WTC11 (cell line): ENCODE measurements at regions not wholly inside any gene's neighbourhood (a gene's known extent, or its start where the extent isn't known, plus 50 kb on each side); places are given as distances from the start of the nearest gene placed in this dataset.

Experiments used
- ATAC-seq: fragments of 200-7000 bp; cut with Tn5 transposase; 2 replicates; pipeline ENCODE4 v1.10.0; 2021; ENCODE audit warnings: mild to moderate bottlenecking, moderate library complexity
- CTCF ChIA-PET: fragments of 300-600 bp; sonication (Branson Sonifier 250); formaldehyde crosslinking; loops from one replicate; lab custom pipeline; 2021; ENCODE audit warnings: antibody characterized with exemption; lab: Charles Lee
- POLR2A ChIA-PET: fragments of 350-600 bp; sonication (Branson Sonifier 250); formaldehyde crosslinking; loops from one replicate; lab custom pipeline; 2021; ENCODE audit warnings: antibody characterized with exemption; lab: Charles Lee
- DNase-seq: peaks from one replicate; pipeline ENCODE4 v3.0.0; 2021; ENCODE audit warnings: low spot score
- H3K27ac Mint-ChIP-seq: 2 replicates; pipeline ENCODE4 v1.8.0; 2021; ENCODE audit warnings: mixed read lengths
- H3K27me3 Mint-ChIP-seq: 2 replicates; pipeline ENCODE4 v1.8.0; 2021; ENCODE audit warnings: low read depth, mild to moderate bottlenecking, moderate library complexity, mixed read lengths
- H3K36me3 Mint-ChIP-seq: 2 replicates; pipeline ENCODE4 v1.8.0; 2021; ENCODE audit warnings: mixed read lengths
- H3K4me1 Mint-ChIP-seq: 2 replicates; pipeline ENCODE4 v1.8.0; 2022; ENCODE audit warnings: mixed read lengths
- H3K4me3 Mint-ChIP-seq: 2 replicates; pipeline ENCODE4 v1.8.0; 2021; ENCODE audit warnings: mild to moderate bottlenecking, moderate library complexity, mixed read lengths
- H3K9me3 Mint-ChIP-seq: 2 replicates; pipeline ENCODE4 v1.8.0; 2021; ENCODE audit warnings: mixed read lengths
- CBFB ChIP-seq: sonication (generic); formaldehyde crosslinking; IDR thresholded peaks from 2 replicates; pipeline ENCODE4 v1.8.1; 2022; ENCODE audit warnings: mild to moderate bottlenecking, low read depth, missing genetic modification reagents
- ESRRA ChIP-seq: sonication (generic); formaldehyde crosslinking; IDR thresholded peaks from 2 replicates; pipeline ENCODE4 v1.8.1; 2022; ENCODE audit warnings: mild to moderate bottlenecking, missing genetic modification reagents, borderline replicate concordance
- FOXJ3 ChIP-seq: sonication (generic); formaldehyde crosslinking; IDR thresholded peaks from 2 replicates; pipeline ENCODE4 v1.9.0; 2021; ENCODE audit warnings: missing genetic modification reagents, mild to moderate bottlenecking, borderline replicate concordance
- GRHL2 ChIP-seq: fragments of 250-450 bp; sonication (Bioruptor Pico); IDR thresholded peaks from 2 replicates; pipeline ENCODE4 v1.8.0; 2022; ENCODE audit warnings: mild to moderate bottlenecking, moderate library complexity; ENCODE audit not compliant: insufficient replicate concordance, severe bottlenecking
- NR2C2 ChIP-seq: sonication (generic); formaldehyde crosslinking; IDR thresholded peaks from 2 replicates; pipeline ENCODE4 v1.8.0; 2022; ENCODE audit warnings: mild to moderate bottlenecking, missing genetic modification reagents
- RORB ChIP-seq: fragments of 250-450 bp; sonication (Bioruptor Pico); IDR thresholded peaks from 2 replicates; pipeline ENCODE4 v1.9.0; 2021; ENCODE audit warnings: mild to moderate bottlenecking
- SP1 ChIP-seq: sonication (generic); formaldehyde crosslinking; conservative IDR thresholded peaks from 2 replicates; pipeline ENCODE4 v1.8.1; 2022; ENCODE audit warnings: missing genetic modification reagents
- TP53 ChIP-seq: sonication (generic); formaldehyde crosslinking; IDR thresholded peaks from 2 replicates; pipeline ENCODE4 v1.8.1; 2023; ENCODE audit warnings: mild to moderate bottlenecking, missing genetic modification reagents
- ZNF138 ChIP-seq: sonication (generic); formaldehyde crosslinking; conservative IDR thresholded peaks from 2 replicates; pipeline ENCODE4 v1.8.1; 2022; ENCODE audit warnings: mild to moderate bottlenecking, moderate library complexity, missing genetic modification reagents
- ZNF396 ChIP-seq: fragments of 250-450 bp; sonication (Bioruptor Pico); IDR thresholded peaks from 2 replicates; pipeline ENCODE4 v1.8.0; 2021; ENCODE audit warnings: mild to moderate bottlenecking, moderate library complexity, borderline replicate concordance
- TF ChIP-seq, protein P1 (sequence below): sonication (generic); formaldehyde crosslinking; IDR thresholded peaks from 2 replicates; pipeline ENCODE4 v1.8.1; 2023; ENCODE audit warnings: mild to moderate bottlenecking, missing genetic modification reagents
- TF ChIP-seq, protein P2 (sequence below): sonication (generic); formaldehyde crosslinking; IDR thresholded peaks from 2 replicates; pipeline ENCODE4 v1.8.0; 2023; ENCODE audit warnings: mild to moderate bottlenecking, missing genetic modification reagents
- TF ChIP-seq, protein P3 (sequence below): sonication (generic); formaldehyde crosslinking; IDR thresholded peaks from 2 replicates; pipeline ENCODE4 v1.8.0; 2022; ENCODE audit warnings: mild to moderate bottlenecking, missing genetic modification reagents
- TF ChIP-seq, protein P4 (sequence below): fragments of 250-450 bp; sonication (Bioruptor Pico); IDR thresholded peaks from 2 replicates; pipeline ENCODE4 v1.9.0; 2021; ENCODE audit warnings: mild to moderate bottlenecking
- TF ChIP-seq, protein P5 (sequence below): sonication (generic); formaldehyde crosslinking; IDR thresholded peaks from 2 replicates; pipeline ENCODE4 v1.8.0; 2022; ENCODE audit warnings: missing genetic modification reagents
- TF ChIP-seq, protein P6 (sequence below): fragments of 250-450 bp; sonication (Bioruptor Pico); IDR thresholded peaks from 2 replicates; pipeline ENCODE4 v1.9.0; 2021; ENCODE audit warnings: moderate library complexity, mild to moderate bottlenecking, inconsistent platforms, borderline replicate concordance
- TF ChIP-seq, protein P7 (sequence below): sonication (generic); formaldehyde crosslinking; IDR thresholded peaks from 2 replicates; pipeline ENCODE4 v1.8.1; 2022; ENCODE audit warnings: missing genetic modification reagents, borderline replicate concordance

DNA sequence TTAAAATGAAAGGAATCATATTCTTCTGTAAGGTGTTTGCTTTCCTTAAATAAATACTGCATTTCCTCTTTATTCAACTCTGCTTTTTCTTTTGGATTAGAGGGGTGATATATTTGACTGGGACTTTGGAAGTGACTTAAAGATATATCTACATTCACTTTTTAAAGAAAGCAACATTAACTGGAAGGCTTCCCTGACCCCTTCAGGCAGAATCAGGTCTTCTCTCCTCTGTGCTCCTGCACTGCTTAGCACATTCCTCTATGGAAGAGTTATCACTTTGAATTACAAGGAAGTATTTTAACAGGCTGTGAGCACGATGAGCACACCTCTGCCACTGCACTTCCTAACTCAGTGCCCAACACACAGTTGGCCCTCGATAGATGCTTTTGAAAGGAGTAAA lies 59.2 kb upstream of the POU3F2 start:
- ChIA-PET POLR2A (no interaction called here), CTCF (interaction anchor here (1.0 kb wide), 1 partner anchor 16 kb away, joined by 3 read pairs; no protein-coding TSS in a partner anchor)
- no peak for DNase-seq
- TF ChIP-seq, protein P1, sequence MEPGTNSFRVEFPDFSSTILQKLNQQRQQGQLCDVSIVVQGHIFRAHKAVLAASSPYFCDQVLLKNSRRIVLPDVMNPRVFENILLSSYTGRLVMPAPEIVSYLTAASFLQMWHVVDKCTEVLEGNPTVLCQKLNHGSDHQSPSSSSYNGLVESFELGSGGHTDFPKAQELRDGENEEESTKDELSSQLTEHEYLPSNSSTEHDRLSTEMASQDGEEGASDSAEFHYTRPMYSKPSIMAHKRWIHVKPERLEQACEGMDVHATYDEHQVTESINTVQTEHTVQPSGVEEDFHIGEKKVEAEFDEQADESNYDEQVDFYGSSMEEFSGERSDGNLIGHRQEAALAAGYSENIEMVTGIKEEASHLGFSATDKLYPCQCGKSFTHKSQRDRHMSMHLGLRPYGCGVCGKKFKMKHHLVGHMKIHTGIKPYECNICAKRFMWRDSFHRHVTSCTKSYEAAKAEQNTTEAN (CRISPR knock-in tag): no peak
- TF ChIP-seq ESRRA (CRISPR knock-in tag) (no peak), NR2C2 (CRISPR knock-in tag) (no peak), ZNF138 (CRISPR knock-in tag) (no peak), GRHL2 (no peak)
- TF ChIP-seq, protein P2, sequence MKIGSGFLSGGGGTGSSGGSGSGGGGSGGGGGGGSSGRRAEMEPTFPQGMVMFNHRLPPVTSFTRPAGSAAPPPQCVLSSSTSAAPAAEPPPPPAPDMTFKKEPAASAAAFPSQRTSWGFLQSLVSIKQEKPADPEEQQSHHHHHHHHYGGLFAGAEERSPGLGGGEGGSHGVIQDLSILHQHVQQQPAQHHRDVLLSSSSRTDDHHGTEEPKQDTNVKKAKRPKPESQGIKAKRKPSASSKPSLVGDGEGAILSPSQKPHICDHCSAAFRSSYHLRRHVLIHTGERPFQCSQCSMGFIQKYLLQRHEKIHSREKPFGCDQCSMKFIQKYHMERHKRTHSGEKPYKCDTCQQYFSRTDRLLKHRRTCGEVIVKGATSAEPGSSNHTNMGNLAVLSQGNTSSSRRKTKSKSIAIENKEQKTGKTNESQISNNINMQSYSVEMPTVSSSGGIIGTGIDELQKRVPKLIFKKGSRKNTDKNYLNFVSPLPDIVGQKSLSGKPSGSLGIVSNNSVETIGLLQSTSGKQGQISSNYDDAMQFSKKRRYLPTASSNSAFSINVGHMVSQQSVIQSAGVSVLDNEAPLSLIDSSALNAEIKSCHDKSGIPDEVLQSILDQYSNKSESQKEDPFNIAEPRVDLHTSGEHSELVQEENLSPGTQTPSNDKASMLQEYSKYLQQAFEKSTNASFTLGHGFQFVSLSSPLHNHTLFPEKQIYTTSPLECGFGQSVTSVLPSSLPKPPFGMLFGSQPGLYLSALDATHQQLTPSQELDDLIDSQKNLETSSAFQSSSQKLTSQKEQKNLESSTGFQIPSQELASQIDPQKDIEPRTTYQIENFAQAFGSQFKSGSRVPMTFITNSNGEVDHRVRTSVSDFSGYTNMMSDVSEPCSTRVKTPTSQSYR (CRISPR knock-in tag): no peak
- peaks cover 26% of the 10 kb centered on the region for H3K4me1 Mint-ChIP-seq
- ATAC-seq: peak; percentile 94
- H3K4me3 Mint-ChIP-seq: no peak overlapping the region
- H3K27ac Mint-ChIP-seq: no peak overlapping the region
- no peaks in the 10 kb centered on the region for H3K36me3 Mint-ChIP-seq
- H3K9me3 Mint-ChIP-seq: no peaks in the 10 kb centered on the region
- H3K27me3 Mint-ChIP-seq: no peaks in the 10 kb centered on the region; the same call in 1 of the 2 replicates

DNA sequence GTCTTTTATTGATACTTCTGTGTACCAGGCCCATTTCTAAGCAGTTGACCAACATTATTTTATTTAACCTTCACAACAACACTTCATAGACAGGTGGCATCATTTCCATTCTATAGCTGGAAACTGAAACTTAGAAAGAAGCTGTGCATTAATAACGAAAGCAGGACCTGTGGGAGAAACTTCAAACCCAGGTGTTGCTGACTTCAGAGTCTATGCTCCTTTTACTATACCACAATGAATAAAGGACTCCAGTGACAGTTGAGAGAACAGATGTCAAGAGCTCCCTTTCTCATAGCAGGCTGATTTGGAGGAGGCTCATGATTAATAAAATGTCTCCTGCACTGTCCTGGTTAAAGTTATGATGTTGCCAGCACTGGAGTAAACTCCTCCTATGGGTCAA lies 56.6 kb upstream of the POU3F2 start:
- no peak overlapping the region for H3K27ac Mint-ChIP-seq
- no peak overlapping the region for H3K4me3 Mint-ChIP-seq
- CTCF ChIA-PET: no interaction called here
- DNase-seq (no peak), ATAC-seq (no peak)
- no peaks in the 10 kb centered on the region for H3K36me3 Mint-ChIP-seq
- H3K4me1 Mint-ChIP-seq: peaks cover 26% of the 10 kb centered on the region
- POLR2A ChIA-PET: interaction anchor here (0.6 kb wide), 1 partner anchor 406 kb away, joined by 4 read pairs; no protein-coding TSS in a partner anchor
- no peaks in the 10 kb centered on the region; the same call in 1 of the 2 replicates for H3K27me3 Mint-ChIP-seq
- no peaks in the 10 kb centered on the region for H3K9me3 Mint-ChIP-seq
- TF ChIP-seq, protein P3, sequence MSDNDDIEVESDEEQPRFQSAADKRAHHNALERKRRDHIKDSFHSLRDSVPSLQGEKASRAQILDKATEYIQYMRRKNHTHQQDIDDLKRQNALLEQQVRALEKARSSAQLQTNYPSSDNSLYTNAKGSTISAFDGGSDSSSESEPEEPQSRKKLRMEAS: no peak
- TF ChIP-seq, protein P2 (CRISPR knock-in tag): no peak
- TF ChIP-seq CBFB (CRISPR knock-in tag) (no peak), FOXJ3 (CRISPR knock-in tag) (no peak), ZNF396 (CRISPR knock-in tag) (no peak), TP53 (CRISPR knock-in tag) (no peak), SP1 (CRISPR knock-in tag) (no peak), RORB (CRISPR knock-in tag) (no peak)
- TF ChIP-seq, protein P4, sequence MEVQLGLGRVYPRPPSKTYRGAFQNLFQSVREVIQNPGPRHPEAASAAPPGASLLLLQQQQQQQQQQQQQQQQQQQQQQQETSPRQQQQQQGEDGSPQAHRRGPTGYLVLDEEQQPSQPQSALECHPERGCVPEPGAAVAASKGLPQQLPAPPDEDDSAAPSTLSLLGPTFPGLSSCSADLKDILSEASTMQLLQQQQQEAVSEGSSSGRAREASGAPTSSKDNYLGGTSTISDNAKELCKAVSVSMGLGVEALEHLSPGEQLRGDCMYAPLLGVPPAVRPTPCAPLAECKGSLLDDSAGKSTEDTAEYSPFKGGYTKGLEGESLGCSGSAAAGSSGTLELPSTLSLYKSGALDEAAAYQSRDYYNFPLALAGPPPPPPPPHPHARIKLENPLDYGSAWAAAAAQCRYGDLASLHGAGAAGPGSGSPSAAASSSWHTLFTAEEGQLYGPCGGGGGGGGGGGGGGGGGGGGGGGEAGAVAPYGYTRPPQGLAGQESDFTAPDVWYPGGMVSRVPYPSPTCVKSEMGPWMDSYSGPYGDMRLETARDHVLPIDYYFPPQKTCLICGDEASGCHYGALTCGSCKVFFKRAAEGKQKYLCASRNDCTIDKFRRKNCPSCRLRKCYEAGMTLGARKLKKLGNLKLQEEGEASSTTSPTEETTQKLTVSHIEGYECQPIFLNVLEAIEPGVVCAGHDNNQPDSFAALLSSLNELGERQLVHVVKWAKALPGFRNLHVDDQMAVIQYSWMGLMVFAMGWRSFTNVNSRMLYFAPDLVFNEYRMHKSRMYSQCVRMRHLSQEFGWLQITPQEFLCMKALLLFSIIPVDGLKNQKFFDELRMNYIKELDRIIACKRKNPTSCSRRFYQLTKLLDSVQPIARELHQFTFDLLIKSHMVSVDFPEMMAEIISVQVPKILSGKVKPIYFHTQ: no peak
- TF ChIP-seq, protein P5, sequence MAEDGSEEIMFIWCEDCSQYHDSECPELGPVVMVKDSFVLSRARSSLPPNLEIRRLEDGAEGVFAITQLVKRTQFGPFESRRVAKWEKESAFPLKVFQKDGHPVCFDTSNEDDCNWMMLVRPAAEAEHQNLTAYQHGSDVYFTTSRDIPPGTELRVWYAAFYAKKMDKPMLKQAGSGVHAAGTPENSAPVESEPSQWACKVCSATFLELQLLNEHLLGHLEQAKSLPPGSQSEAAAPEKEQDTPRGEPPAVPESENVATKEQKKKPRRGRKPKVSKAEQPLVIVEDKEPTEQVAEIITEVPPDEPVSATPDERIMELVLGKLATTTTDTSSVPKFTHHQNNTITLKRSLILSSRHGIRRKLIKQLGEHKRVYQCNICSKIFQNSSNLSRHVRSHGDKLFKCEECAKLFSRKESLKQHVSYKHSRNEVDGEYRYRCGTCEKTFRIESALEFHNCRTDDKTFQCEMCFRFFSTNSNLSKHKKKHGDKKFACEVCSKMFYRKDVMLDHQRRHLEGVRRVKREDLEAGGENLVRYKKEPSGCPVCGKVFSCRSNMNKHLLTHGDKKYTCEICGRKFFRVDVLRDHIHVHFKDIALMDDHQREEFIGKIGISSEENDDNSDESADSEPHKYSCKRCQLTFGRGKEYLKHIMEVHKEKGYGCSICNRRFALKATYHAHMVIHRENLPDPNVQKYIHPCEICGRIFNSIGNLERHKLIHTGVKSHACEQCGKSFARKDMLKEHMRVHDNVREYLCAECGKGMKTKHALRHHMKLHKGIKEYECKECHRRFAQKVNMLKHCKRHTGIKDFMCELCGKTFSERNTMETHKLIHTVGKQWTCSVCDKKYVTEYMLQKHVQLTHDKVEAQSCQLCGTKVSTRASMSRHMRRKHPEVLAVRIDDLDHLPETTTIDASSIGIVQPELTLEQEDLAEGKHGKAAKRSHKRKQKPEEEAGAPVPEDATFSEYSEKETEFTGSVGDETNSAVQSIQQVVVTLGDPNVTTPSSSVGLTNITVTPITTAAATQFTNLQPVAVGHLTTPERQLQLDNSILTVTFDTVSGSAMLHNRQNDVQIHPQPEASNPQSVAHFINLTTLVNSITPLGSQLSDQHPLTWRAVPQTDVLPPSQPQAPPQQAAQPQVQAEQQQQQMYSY (CRISPR knock-in tag): no peak
- TF ChIP-seq, protein P6, sequence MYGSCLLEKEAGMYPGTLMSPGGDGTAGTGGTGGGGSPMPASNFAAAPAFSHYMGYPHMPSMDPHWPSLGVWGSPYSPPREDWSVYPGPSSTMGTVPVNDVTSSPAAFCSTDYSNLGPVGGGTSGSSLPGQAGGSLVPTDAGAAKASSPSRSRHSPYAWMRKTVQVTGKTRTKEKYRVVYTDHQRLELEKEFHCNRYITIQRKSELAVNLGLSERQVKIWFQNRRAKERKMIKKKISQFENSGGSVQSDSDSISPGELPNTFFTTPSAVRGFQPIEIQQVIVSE: no peak
- TF ChIP-seq, protein P7, sequence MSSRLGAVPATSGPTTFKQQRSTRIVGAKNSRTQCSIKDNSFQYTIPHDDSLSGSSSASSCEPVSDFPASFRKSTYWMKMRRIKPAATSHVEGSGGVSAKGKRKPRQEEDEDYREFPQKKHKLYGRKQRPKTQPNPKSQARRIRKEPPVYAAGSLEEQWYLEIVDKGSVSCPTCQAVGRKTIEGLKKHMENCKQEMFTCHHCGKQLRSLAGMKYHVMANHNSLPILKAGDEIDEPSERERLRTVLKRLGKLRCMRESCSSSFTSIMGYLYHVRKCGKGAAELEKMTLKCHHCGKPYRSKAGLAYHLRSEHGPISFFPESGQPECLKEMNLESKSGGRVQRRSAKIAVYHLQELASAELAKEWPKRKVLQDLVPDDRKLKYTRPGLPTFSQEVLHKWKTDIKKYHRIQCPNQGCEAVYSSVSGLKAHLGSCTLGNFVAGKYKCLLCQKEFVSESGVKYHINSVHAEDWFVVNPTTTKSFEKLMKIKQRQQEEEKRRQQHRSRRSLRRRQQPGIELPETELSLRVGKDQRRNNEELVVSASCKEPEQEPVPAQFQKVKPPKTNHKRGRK (CRISPR knock-in tag): no peak
